H1 (cell line): ENCODE measurements at regions not wholly inside any gene's neighbourhood (a gene's known extent, or its start where the extent isn't known, plus 50 kb on each side); places are given as distances from the start of the nearest gene placed in this dataset.

Experiments
- CTCF ChIA-PET: fragments of 300-600 bp; sonication (Branson Sonifier 250); formaldehyde crosslinking; loops from one replicate; lab custom pipeline; 2021; ENCODE audit not compliant: partially characterized antibody; lab: Charles Lee
- POLR2A ChIA-PET: fragments of 300-600 bp; sonication (Branson Sonifier 250); formaldehyde crosslinking; loops from one replicate; lab custom pipeline; 2021; ENCODE audit warnings: inconsistent platforms; ENCODE audit not compliant: partially characterized antibody; lab: Charles Lee
- DNase-seq, 2 experiments: peaks; one replicate each; pipeline versions ENCODE4 v3.0.0 to v3.0.0-alpha.2; 2010 to 2022; ENCODE audit warnings: low spot score in 2 of 2, low read depth in 1 of 2, mixed read lengths in 1 of 2
- FAIRE-seq: peaks from 2 replicates; lab custom pipeline; 2011; peaks lifted over from hg19 to GRCh38; lab: Jason Lieb, UNC
- H2AFZ ChIP-seq: 2 replicates; pipeline ENCODE4 v1.8.1; 2012; ENCODE audit warnings: low read length, inconsistent platforms
- H2AK5ac ChIP-seq: 2 replicates; pipeline ENCODE4 v1.6.1; 2013; ENCODE audit warnings: low read depth, low read length
- H2BK120ac ChIP-seq: replicated peaks from 2 replicates; pipeline ENCODE3; 2013; ENCODE audit warnings: low read depth, low read length, inconsistent platforms
- H2BK12ac ChIP-seq: 2 replicates; pipeline ENCODE4 v1.6.1; 2013; ENCODE audit warnings: low read depth, low read length
- H2BK15ac ChIP-seq: 2 replicates; pipeline ENCODE4 v1.6.1; 2013; ENCODE audit warnings: low read length
- H2BK20ac ChIP-seq: 2 replicates; pipeline ENCODE4 v1.6.1; 2013; ENCODE audit warnings: low read length
- H2BK5ac ChIP-seq: 2 replicates; pipeline ENCODE4 v1.6.1; 2013; ENCODE audit warnings: low read depth, low read length
- H3K14ac ChIP-seq: 2 replicates; pipeline ENCODE4 v1.6.1; 2013; ENCODE audit warnings: inconsistent platforms; ENCODE audit not compliant: insufficient read length
- H3K18ac ChIP-seq: 2 replicates; pipeline ENCODE4 v1.6.1; 2013; ENCODE audit warnings: low read length; ENCODE audit errors: extremely low read depth
- H3K23ac ChIP-seq: 2 replicates; pipeline ENCODE4 v1.6.1; 2013; ENCODE audit warnings: inconsistent platforms; ENCODE audit not compliant: insufficient read length
- H3K23me2 ChIP-seq: 2 replicates; pipeline ENCODE4 v1.6.1; 2013; ENCODE audit warnings: low read depth, low read length
- H3K27ac ChIP-seq: 2 replicates; pipeline ENCODE4 v1.6.1; 2011; ENCODE audit warnings: low read depth, low read length, inconsistent platforms
- H3K27me3 ChIP-seq, 4 experiments: replicated peaks in 1 of 4; 1 replicate in 1 of 4; 2 replicates in 3 of 4; pipeline versions ENCODE4 v1.6.1 to v1.8.1; 2011 to 2013; ENCODE audit warnings: low read length in 3 of 4, mild to moderate bottlenecking in 3 of 4, inconsistent platforms in 2 of 4, mixed read lengths in 2 of 4, moderate library complexity in 1 of 4; ENCODE audit not compliant: control insufficient read depth in 3 of 4, insufficient read depth in 3 of 4; ENCODE audit errors: extremely low read depth in 1 of 4
- H3K36me3 ChIP-seq, 4 experiments: 2 replicates each; pipeline versions ENCODE4 v1.6.1 to v1.8.1; 2011 to 2013; ENCODE audit warnings: mild to moderate bottlenecking in 4 of 4, low read length in 3 of 4, moderate library complexity in 2 of 4, control low read depth in 1 of 4, inconsistent platforms in 1 of 4; ENCODE audit not compliant: insufficient read depth in 4 of 4, control insufficient read depth in 2 of 4
- H3K4ac ChIP-seq: replicated peaks from 2 replicates; pipeline ENCODE3; 2013; ENCODE audit warnings: low read length, low read depth, mixed read lengths, inconsistent platforms; ENCODE audit not compliant: insufficient read length
- H3K4me1 ChIP-seq, 4 experiments: replicated peaks in 1 of 4; 1 replicate in 1 of 4; 2 replicates in 3 of 4; pipeline versions ENCODE4 v1.6.1 to v1.8.1; 2011 to 2013; ENCODE audit warnings: low read length in 3 of 4, inconsistent platforms in 2 of 4, mixed read lengths in 1 of 4; ENCODE audit not compliant: insufficient read depth in 4 of 4, control insufficient read depth in 3 of 4
- H3K4me2 ChIP-seq, 2 experiments: 2 replicates each; pipeline versions ENCODE4 v1.6.1 to v1.8.1; 2011 to 2013; ENCODE audit warnings: low read depth in 2 of 2, low read length in 2 of 2, control low read depth in 1 of 2, inconsistent platforms in 1 of 2, mild to moderate bottlenecking in 1 of 2; ENCODE audit not compliant: insufficient read depth in 1 of 2
- H3K4me3 ChIP-seq, 4 experiments: fragments of 200-600, 300-600 bp in 1 of 4; sonication (generic), shearing (Covaris generic), sonication (Bioruptor Twin) in 1 of 4; 2 replicates each; pipeline versions ENCODE4 v1.5.1 to v1.8.1; 2011 to 2016; ENCODE audit warnings: low read length in 4 of 4, low read depth in 3 of 4, control low read depth in 2 of 4, inconsistent platforms in 2 of 4, mild to moderate bottlenecking in 2 of 4, mixed read lengths in 1 of 4, moderate library complexity in 1 of 4; ENCODE audit not compliant: insufficient read depth in 2 of 4; ENCODE audit errors: extremely low read depth in 1 of 4
- H3K56ac ChIP-seq: replicated peaks from 2 replicates; pipeline ENCODE3; 2013; ENCODE audit warnings: low read depth, mild to moderate bottlenecking, mixed read lengths, low read length, inconsistent platforms; ENCODE audit not compliant: insufficient read length
- H3K79me1 ChIP-seq: 2 replicates; pipeline ENCODE4 v1.6.1; 2013; ENCODE audit warnings: low read depth, low read length, control low read depth
- H3K79me2 ChIP-seq, 2 experiments: 2 replicates each; pipeline versions ENCODE4 v1.6.1 to v1.8.1; 2012 to 2013; ENCODE audit warnings: low read length in 2 of 2, mild to moderate bottlenecking in 2 of 2, inconsistent platforms in 1 of 2; ENCODE audit not compliant: insufficient read depth in 2 of 2, control insufficient read depth in 1 of 2
- H3K9ac ChIP-seq, 4 experiments: replicated peaks in 1 of 4; 1 replicate in 1 of 4; 2 replicates in 3 of 4; pipeline versions ENCODE4 v1.6.1 to v1.8.1; 2011 to 2013; ENCODE audit warnings: low read depth in 3 of 4, low read length in 3 of 4, control low read depth in 2 of 4, mild to moderate bottlenecking in 2 of 4, moderate library complexity in 2 of 4, inconsistent platforms in 1 of 4; ENCODE audit errors: extremely low read depth in 1 of 4
- H3K9me3 ChIP-seq, 2 experiments: 2 replicates each; pipeline versions ENCODE4 v1.6.1 to v1.8.1; 2012 to 2013; ENCODE audit warnings: mild to moderate bottlenecking in 2 of 2, moderate library complexity in 2 of 2, control low read depth in 1 of 2, inconsistent platforms in 1 of 2, low read depth in 1 of 2, low read length in 1 of 2, mixed read lengths in 1 of 2; ENCODE audit not compliant: insufficient read depth in 2 of 2
- H4K20me1 ChIP-seq, 2 experiments: replicated peaks in 1 of 2; 2 replicates each; pipeline versions ENCODE3 to v1.8.1; 2011 to 2013; ENCODE audit warnings: inconsistent platforms in 2 of 2, low read length in 2 of 2, mild to moderate bottlenecking in 1 of 2; ENCODE audit not compliant: insufficient read depth in 2 of 2, control insufficient read depth in 1 of 2
- H4K5ac ChIP-seq: 2 replicates; pipeline ENCODE4 v1.6.1; 2013; ENCODE audit warnings: low read length, low read depth, mixed read lengths, inconsistent platforms; ENCODE audit not compliant: insufficient read length
- H4K8ac ChIP-seq: 2 replicates; pipeline ENCODE4 v1.8.0; 2013; ENCODE audit warnings: mild to moderate bottlenecking, moderate library complexity, low read length, inconsistent platforms; ENCODE audit not compliant: insufficient read depth; ENCODE audit errors: extremely low read depth
- H4K91ac ChIP-seq: replicated peaks from 2 replicates; pipeline ENCODE3; 2013; ENCODE audit warnings: low read length, mixed read lengths, inconsistent platforms; ENCODE audit not compliant: insufficient read length
- ASH2L ChIP-seq: fragments of 200-600, 300-600 bp; sonication (generic); IDR thresholded peaks from one replicate; pipeline ENCODE4 v1.7.1; 2017; ENCODE audit warnings: low read length
- BACH1 ChIP-seq: IDR thresholded peaks from 2 replicates; pipeline ENCODE4 v1.6.1; 2012; ENCODE audit warnings: low read length, improper control_type of control experiment
- BCL11A ChIP-seq, 2 experiments: IDR thresholded peaks; one replicate each; pipeline ENCODE4 v1.6.1; 2011; ENCODE audit warnings: low read depth in 2 of 2, low read length in 2 of 2, mild to moderate bottlenecking in 2 of 2
- CBX5 ChIP-seq: fragments of 300-800, 300-1000 bp; sonication (generic); IDR thresholded peaks from 2 replicates; pipeline ENCODE4 v1.7.1; 2016; ENCODE audit warnings: antibody characterized with exemption, low read length, low read depth
- FOSL1 ChIP-seq: IDR thresholded peaks from 2 replicates; pipeline ENCODE4 v1.6.1; 2011; ENCODE audit warnings: mild to moderate bottlenecking, low read depth, low read length, moderate library complexity; ENCODE audit not compliant: insufficient read depth
- GTF2F1 ChIP-seq: IDR thresholded peaks from 2 replicates; pipeline ENCODE4 v1.6.1; 2012; ENCODE audit warnings: low read depth, low read length, improper control_type of control experiment, borderline replicate concordance
- SP4 ChIP-seq: IDR thresholded peaks from 2 replicates; pipeline ENCODE4 v1.6.1; 2012; ENCODE audit warnings: low read length, inconsistent platforms
- WGBS, 2 experiments: shearing (Covaris generic) in 1 of 2; methylation state at CpG; one replicate each; pipeline versions ENCODE4 v1.1.6 to v1.1.7; 2013 to 2015; ENCODE audit warnings: low lambda C conversion rate in 2 of 2, mixed read lengths in 2 of 2, inconsistent platforms in 1 of 2, low coverage in 1 of 2, missing lambda C conversion rate in 1 of 2; ENCODE audit not compliant: insufficient replicate concordance in 2 of 2, insufficient coverage in 1 of 2, insufficient read length in 1 of 2; ENCODE audit errors: extremely low coverage in 1 of 2, missing lambda C conversion rate in 1 of 2; 5-methylcytosine and 5-hydroxymethylcytosine counted together

GRCh38 chr15:96474231-96474664, 143.7 kb downstream of the NR2F2 start:
- Histone ChIP-seq H3K4me2 (no peak overlapping the region), H2BK12ac (no peak overlapping the region), H2BK15ac (no peak overlapping the region), H3K79me2 (no peaks in the 10 kb centered on the region), H3K14ac (no peak overlapping the region), H3K4me3 (no peak overlapping the region), H3K9ac (no peak overlapping the region), H3K9me3 (no peaks in the 10 kb centered on the region), H3K23me2 (no peaks in the 10 kb centered on the region), H3K4ac (no peak overlapping the region), H3K56ac (no peak overlapping the region), H4K8ac (no peak overlapping the region), H2BK5ac (no peak overlapping the region), H4K20me1 (no peaks in the 10 kb centered on the region), H3K27ac (no peak overlapping the region), H2BK20ac (no peak overlapping the region), H2BK120ac (no peak overlapping the region), H3K36me3 (no peaks in the 10 kb centered on the region), H3K27me3 (no peaks in the 10 kb centered on the region), H2AFZ (no peak overlapping the region), H3K23ac (no peak overlapping the region), H3K18ac (no peak overlapping the region), H4K91ac (no peak overlapping the region), H3K79me1 (no peaks in the 10 kb centered on the region; the same call in 1 of the 2 replicates), H4K5ac (no peak overlapping the region), H3K4me1 (no peaks in the 10 kb centered on the region), H2AK5ac (no peak overlapping the region)
- ChIA-PET POLR2A (no interaction called here), CTCF (interaction anchor here (0.9 to 1.0 kb wide), 2 partner anchors 11 to 17 kb away, joined by 3 read pairs; no protein-coding TSS in a partner anchor)
- TF ChIP-seq FOSL1 (no peak), ASH2L (no peak), SP4 (no peak), BACH1 (no peak), CBX5 (no peak), BCL11A (IDR thresholded peaks at IDR 0.05; ENCODE audit: low read depth in 2 of 2, low read length in 2 of 2) (no peak), GTF2F1 (no peak)
- WGBS, 2 experiments: 93% methylated on average over 5 of the region's 5 CpGs; no CpG with 5 or more reads in 1 of the 2 experiments
- FAIRE-seq: no peak
- no peak for DNase-seq
